Liver (tissue), 8 donors: ENCODE measurements at regions not wholly inside any gene's neighbourhood (a gene's known extent, or its start where the extent isn't known, plus 50 kb on each side); places are given as distances from the start of the nearest gene placed in this dataset.

ENCODE experiments used
- DNase-seq: peaks from one replicate; pipeline ENCODE4 v3.0.0-alpha.2; 2017; ENCODE audit warnings: low spot score
- H3K27ac ChIP-seq, 2 donors: one replicate each; pipeline ENCODE4 v1.7.0; 2013; ENCODE audit warnings: inconsistent platforms in 2 of 2, low read length in 2 of 2, control low read depth in 1 of 2, low read depth in 1 of 2, mild to moderate bottlenecking in 1 of 2
- H3K27me3 ChIP-seq, 4 donors: one replicate each; pipeline versions ENCODE4 v1.6.1 to v1.7.0; 2013; ENCODE audit warnings: low read length in 3 of 4, inconsistent platforms in 1 of 4, mild to moderate bottlenecking in 1 of 4, moderate library complexity in 1 of 4; ENCODE audit not compliant: control insufficient read depth in 4 of 4, insufficient read depth in 4 of 4
- H3K36me3 ChIP-seq, 4 donors: one replicate each; pipeline versions ENCODE4 v1.6.1 to v1.7.0; 2013; ENCODE audit warnings: low read length in 3 of 4, mild to moderate bottlenecking in 3 of 4, low read depth in 1 of 4, moderate library complexity in 1 of 4; ENCODE audit not compliant: control insufficient read depth in 4 of 4, insufficient read depth in 3 of 4
- H3K4me1 ChIP-seq, 4 donors: one replicate each; pipeline versions ENCODE4 v1.6.1 to v1.7.0; 2013; ENCODE audit warnings: low read length in 3 of 4, mild to moderate bottlenecking in 3 of 4, moderate library complexity in 1 of 4; ENCODE audit not compliant: control insufficient read depth in 4 of 4, insufficient read depth in 4 of 4
- H3K4me3 ChIP-seq, 3 donors: one replicate each; pipeline versions ENCODE4 v1.6.1 to v1.7.0; 2013; ENCODE audit warnings: low read length in 3 of 3, control low read depth in 1 of 3, low read depth in 1 of 3, mild to moderate bottlenecking in 1 of 3
- H3K9ac ChIP-seq, 2 donors: one replicate each; pipeline ENCODE4 v1.7.0; 2013; ENCODE audit warnings: low read length in 2 of 2, mild to moderate bottlenecking in 2 of 2, moderate library complexity in 2 of 2, control low read depth in 1 of 2, low read depth in 1 of 2
- H3K9me3 ChIP-seq, 4 donors: one replicate each; pipeline versions ENCODE4 v1.6.1 to v1.7.0; 2013; ENCODE audit warnings: low read length in 3 of 4; ENCODE audit not compliant: control insufficient read depth in 4 of 4
- ATF3 ChIP-seq: IDR thresholded peaks from 2 replicates; pipeline ENCODE4 v1.6.1; 2016; ENCODE audit warnings: antibody characterized with exemption
- CTCF ChIP-seq: fragments of 150-350 bp; IDR thresholded peaks from 2 replicates; pipeline ENCODE4 v1.5.1; 2017; ENCODE audit warnings: improper control_type of control experiment, low read depth, low read length; ENCODE audit not compliant: missing input control
- EGR1 ChIP-seq, 2 donors: IDR thresholded peaks; 2 replicates each; pipeline ENCODE4 v1.6.1; 2016 to 2018; ENCODE audit warnings: antibody characterized with exemption in 2 of 2, low read depth in 2 of 2
- FOXA1 ChIP-seq: IDR thresholded peaks from 2 replicates; pipeline ENCODE4 v1.6.1; 2016; ENCODE audit warnings: antibody characterized with exemption
- FOXA2 ChIP-seq: IDR thresholded peaks from 2 replicates; pipeline ENCODE4 v1.6.1; 2016; ENCODE audit warnings: antibody characterized with exemption
- GABPA ChIP-seq, 2 donors: IDR thresholded peaks in 1 of 2; conservative IDR thresholded peaks in 1 of 2; 2 replicates each; pipeline ENCODE4 v1.6.1; 2016; ENCODE audit warnings: antibody characterized with exemption in 2 of 2, mild to moderate bottlenecking in 1 of 2, moderate library complexity in 1 of 2
- HNF4G ChIP-seq: IDR thresholded peaks from 2 replicates; pipeline ENCODE4 v1.6.1; 2016; ENCODE audit warnings: antibody characterized with exemption
- NR2F2 ChIP-seq: IDR thresholded peaks from 2 replicates; pipeline ENCODE4 v1.6.1; 2016; ENCODE audit warnings: antibody characterized with exemption
- RAD21 ChIP-seq, 2 donors: IDR thresholded peaks; 2 replicates each; pipeline ENCODE4 v1.6.1; 2016; ENCODE audit warnings: antibody characterized with exemption in 2 of 2, mild to moderate bottlenecking in 2 of 2
- REST ChIP-seq: IDR thresholded peaks from 2 replicates; pipeline ENCODE4 v1.6.1; 2016; ENCODE audit warnings: antibody characterized with exemption, mild to moderate bottlenecking
- RXRA ChIP-seq, 2 donors: IDR thresholded peaks; 2 replicates each; pipeline ENCODE4 v1.6.1; 2017 to 2018; ENCODE audit warnings: antibody characterized with exemption in 2 of 2, mild to moderate bottlenecking in 1 of 2
- YY1 ChIP-seq: IDR thresholded peaks from 2 replicates; pipeline ENCODE4 v1.6.1; 2016; ENCODE audit warnings: antibody characterized with exemption, mild to moderate bottlenecking
- ZBTB33 ChIP-seq: IDR thresholded peaks from 2 replicates; pipeline ENCODE4 v1.6.1; 2016; ENCODE audit warnings: antibody characterized with exemption
- WGBS: extraction: QIAGEN DNeasy Blood & Tissue Kit; methylation state at CpG from one replicate; pipeline ENCODE4 v1.1.7; 2013; 5-methylcytosine and 5-hydroxymethylcytosine counted together
- donor health status: healthy.
- donor health status: healthy.
- donor health status: healthy.
- donor health status: healthy.
- donor health status: healthy.

- Histone ChIP-seq H3K27ac (no peak overlapping the region), H3K36me3 (no peaks in the 10 kb centered on the region), H3K27me3 (no peaks in the 10 kb centered on the region), H3K4me3 (no peak overlapping the region), H3K9ac (no peak overlapping the region), H3K4me1 (peaks cover 9 to 20% (median 16%) of the 10 kb centered on the region in 4 donors), H3K9me3 (no peaks in the 10 kb centered on the region)
- 86% methylated on average over 6 of the region's 6 CpGs for WGBS
- DNase-seq = no peak
- TF ChIP-seq NR2F2 = no peak
- no peak for TF ChIP-seq FOXA1
- no peak for TF ChIP-seq REST
- TF ChIP-seq ZBTB33 = no peak
Measured at GRCh38 chr22:22750335-22751042, 106.1 kb downstream of the GGTLC2 start.

- H3K4me1 ChIP-seq = peaks cover 9 to 20% (median 16%) of the 10 kb centered on the region in 4 donors
- no peak overlapping the region for H3K9ac ChIP-seq
- no peaks in the 10 kb centered on the region for H3K9me3 ChIP-seq
- H3K36me3 ChIP-seq = no peaks in the 10 kb centered on the region
- DNase-seq = no peak
- no peak overlapping the region for H3K4me3 ChIP-seq
- WGBS = 94% methylated on average over 2 of the region's 2 CpGs
- no peak overlapping the region for H3K27ac ChIP-seq
- no peaks in the 10 kb centered on the region for H3K27me3 ChIP-seq
- TF ChIP-seq EGR1 (IDR thresholded peaks at IDR 0.05; ENCODE audit: low read depth in 2 of 2) (no peak), CTCF (no peak), GABPA (IDR thresholded peaks at IDR 0.05 in 1 of 2, conservative IDR thresholded peaks at IDR 0.05 in 1 of 2) (no peak), FOXA1 (no peak), ATF3 (no peak), ZBTB33 (no peak), RAD21 (IDR thresholded peaks at IDR 0.05) (no peak), HNF4G (no peak), FOXA2 (no peak), RXRA (IDR thresholded peaks at IDR 0.05) (no peak), YY1 (no peak)
Measured at GRCh38 chr22:22751043-22751603, 106.7 kb downstream of the GGTLC2 start.
